ENCODE measurements at regions not wholly inside any gene's neighbourhood (a gene's known extent, or its start where the extent isn't known, plus 50 kb on each side); places are given as distances from the start of the nearest gene placed in this dataset.
"Not testable (repeated sequence)": the region's sequence is repeated elsewhere in the genome, so short reads cannot be mapped to it uniquely, and the experiment has no call there.

- Histone ChIP-seq H3K36me3 (no peaks in the 10 kb centered on the region), H3K9me3 (peaks cover 0 to 5% of the 10 kb centered on the region in 2 donors), H3K27ac (no peak overlapping the region), H3K4me3 (no peak overlapping the region), H3K27me3 (no peaks in the 10 kb centered on the region), H3K4me1 (ENCODE audit: insufficient read depth) (peaks cover 1% of the 10 kb centered on the region)
- TF ChIP-seq POLR2A (IDR thresholded peaks at IDR 0.05) (no peak), CTCF (IDR thresholded peaks at IDR 0.05) (no peak), EP300 (IDR thresholded peaks at IDR 0.05) (no peak)
- DNase-seq: no peak
- intact Hi-C loops (cut with DNase I): no loop called here
Observed at GRCh38 chr11:100515087-100515486, 172.0 kb upstream of the ARHGAP42 start.

DNA sequence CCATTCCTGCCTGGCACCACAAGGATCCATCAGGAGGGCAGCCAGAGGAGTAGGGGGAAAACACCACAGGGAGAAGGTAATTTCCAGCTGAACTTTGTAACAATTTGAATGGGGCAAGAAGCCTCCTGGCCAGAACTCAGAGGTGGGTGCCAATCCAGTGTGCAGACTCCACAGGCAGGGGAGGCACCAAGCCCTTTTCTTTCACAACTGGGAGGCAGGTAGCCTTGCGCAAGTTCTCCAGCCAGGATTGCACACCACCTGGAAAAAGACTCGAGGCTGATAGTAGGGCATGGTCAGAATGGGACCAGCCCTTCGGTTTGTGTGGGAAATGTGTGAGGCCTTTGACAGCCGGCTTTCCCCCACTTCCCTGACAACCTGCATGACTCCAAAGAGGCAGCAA lies 161.9 kb upstream of the ARHGAP42 start:
- Histone ChIP-seq H3K36me3 (no peaks in the 10 kb centered on the region), H3K9me3 (peaks cover 0 to 5% of the 10 kb centered on the region in 2 donors), H3K27me3 (no peaks in the 10 kb centered on the region), H3K4me3 (no peak overlapping the region), H3K27ac (no peak overlapping the region), H3K4me1 (ENCODE audit: insufficient read depth) (no peaks in the 10 kb centered on the region)
- TF ChIP-seq POLR2A (IDR thresholded peaks at IDR 0.05) (no peak), EP300 (IDR thresholded peaks at IDR 0.05) (no peak)
- intact Hi-C loops (cut with DNase I): no loop called here
- no peak for DNase-seq
- 91 to 94% (median 92%) methylated on average over 4 of the region's 4 CpGs for WGBS, 3 donors

GRCh38 chr11:100525635-100526034 lies 161.5 kb upstream of the ARHGAP42 start:
- 40 to 56% (median 46%) methylated on average over 2 of the region's 2 CpGs for WGBS, 3 donors
- intact Hi-C loops (cut with DNase I): no loop called here
- no peaks in the 10 kb centered on the region for H3K27me3 ChIP-seq
- DNase-seq: no peak
- TF ChIP-seq CTCF (IDR thresholded peaks at IDR 0.05) (no peak), POLR2A (IDR thresholded peaks at IDR 0.05) (no peak)
- H3K9me3 ChIP-seq: peaks cover 0 to 5% of the 10 kb centered on the region in 2 donors
- no peaks in the 10 kb centered on the region for H3K4me1 ChIP-seq (ENCODE audit: insufficient read depth)
- no peak overlapping the region for H3K27ac ChIP-seq
- no peaks in the 10 kb centered on the region for H3K36me3 ChIP-seq
- no peak overlapping the region for H3K4me3 ChIP-seq

DNA sequence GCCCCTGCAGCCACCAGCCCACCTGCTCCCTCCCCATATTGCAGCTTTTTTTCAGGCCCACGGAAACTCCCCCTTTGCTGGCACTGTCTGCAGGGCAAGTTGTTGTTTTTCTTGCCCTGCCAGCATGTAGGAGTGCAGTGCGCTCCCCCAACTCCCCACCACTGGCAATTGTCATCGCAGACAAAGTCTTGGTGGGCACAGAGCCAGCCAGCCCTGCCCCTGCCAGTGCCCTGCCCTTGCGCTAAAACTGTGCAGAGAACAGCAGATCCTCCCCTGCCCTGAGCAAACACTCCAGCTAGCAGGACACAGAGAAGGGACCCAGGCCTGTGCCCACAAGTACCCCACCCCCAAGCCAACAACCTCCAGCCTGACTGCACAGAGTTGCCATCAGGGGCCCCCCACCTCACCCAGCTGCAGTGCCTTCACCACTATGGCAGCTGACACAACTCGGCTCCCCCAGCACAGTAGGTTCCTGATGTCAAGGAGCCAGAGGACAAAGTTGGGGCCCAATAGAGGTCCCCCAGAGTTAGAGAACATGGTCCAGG lies 158.1 kb upstream of the ARHGAP42 start:
- Histone ChIP-seq H3K4me1 (ENCODE audit: insufficient read depth) (no peaks in the 10 kb centered on the region), H3K27ac (no peak overlapping the region), H3K4me3 (no peak overlapping the region), H3K36me3 (no peaks in the 10 kb centered on the region), H3K27me3 (no peaks in the 10 kb centered on the region), H3K9me3 (peaks cover 0 to 5% of the 10 kb centered on the region in 2 donors)
- intact Hi-C loops (cut with DNase I): no loop called here
- TF ChIP-seq CTCF (IDR thresholded peaks at IDR 0.05) (no peak), EP300 (IDR thresholded peaks at IDR 0.05) (no peak), POLR2A (IDR thresholded peaks at IDR 0.05) (no peak)
- 91 to 92% (median 91%) methylated on average over 5 of the region's 5 CpGs for WGBS, 3 donors
- no peak for DNase-seq

- intact Hi-C loops (cut with DNase I); H3K27ac ChIP-seq; H3K36me3 ChIP-seq; DNase-seq; H3K27me3 ChIP-seq; H3K4me3 ChIP-seq; H3K9me3 ChIP-seq; H3K4me1 ChIP-seq (ENCODE audit: insufficient read depth): not testable (repeated sequence)
- WGBS, 3 donors: 92 to 98% (median 97%) methylated on average over 1 of the region's 1 CpG
Observed at GRCh38 chr11:100531290-100531689, 155.8 kb upstream of the ARHGAP42 start.
